Brain microvascular endothelial cell (primary cell): ENCODE measurements at regions not wholly inside any gene's neighbourhood (a gene's known extent, or its start where the extent isn't known, plus 50 kb on each side); places are given as distances from the start of the nearest gene placed in this dataset.

Experiments used
- DNase-seq: peaks from one replicate; pipeline ENCODE4 v3.0.0-alpha.2; 2020
- H3K27ac ChIP-seq: fragments of 250-450 bp; sonication (Bioruptor Pico); 2 replicates; pipeline ENCODE4 v1.5.1; 2020; ENCODE audit warnings: mild to moderate bottlenecking, moderate library complexity
- H3K27me3 ChIP-seq: fragments of 250-450 bp; sonication (Bioruptor Pico); replicated peaks from 2 replicates; pipeline ENCODE4 v1.5.1; 2020; ENCODE audit warnings: mild to moderate bottlenecking
- H3K36me3 ChIP-seq: fragments of 250-450 bp; sonication (Bioruptor Pico); replicated peaks from 2 replicates; pipeline ENCODE4 v1.5.1; 2020; ENCODE audit warnings: mild to moderate bottlenecking
- H3K4me3 ChIP-seq: 2 replicates; pipeline ENCODE4 v1.5.1; 2011; ENCODE audit warnings: low read depth, mild to moderate bottlenecking, control low read depth, low read length, moderate library complexity
- in situ Hi-C: cut with HindIII; loops from 2 replicates; pipeline ENCODE4 v1.10.0; 2017; ENCODE audit warnings: low sequenced_read_pairs, low pct_ligation_motif_present
- TF ChIP-seq, protein P1 (sequence below): IDR thresholded peaks from 2 replicates; pipeline ENCODE4 v1.5.1; 2011; ENCODE audit warnings: low read depth, mild to moderate bottlenecking, moderate library complexity, low read length, control low read depth, inconsistent platforms; ENCODE audit errors: missing control alignments

DNA sequence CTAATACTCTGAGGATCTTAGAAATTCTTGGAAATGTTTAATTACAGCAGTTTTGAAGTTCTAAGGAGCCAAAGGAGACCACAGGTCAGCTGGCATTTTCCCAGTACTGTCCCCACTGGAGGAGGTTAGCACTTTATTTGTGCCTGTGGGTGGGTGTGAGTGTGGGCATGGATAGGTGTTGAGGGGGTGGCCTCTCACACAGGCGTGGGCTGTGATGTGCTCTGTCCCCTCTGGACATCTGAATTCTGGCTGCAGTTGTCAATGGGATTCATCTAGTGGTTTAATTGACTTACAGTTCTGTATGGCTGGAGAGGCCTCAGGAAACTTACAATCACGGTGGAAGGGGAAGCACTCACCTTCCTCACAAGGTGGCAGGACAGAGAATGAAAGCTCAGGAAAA lies 135.4 kb upstream of the NAMPT start:
- Histone ChIP-seq H3K27me3 (no peaks in the 10 kb centered on the region), H3K36me3 (no peaks in the 10 kb centered on the region), H3K4me3 (no peak overlapping the region), H3K27ac (no peak overlapping the region)
- TF ChIP-seq, protein P1, sequence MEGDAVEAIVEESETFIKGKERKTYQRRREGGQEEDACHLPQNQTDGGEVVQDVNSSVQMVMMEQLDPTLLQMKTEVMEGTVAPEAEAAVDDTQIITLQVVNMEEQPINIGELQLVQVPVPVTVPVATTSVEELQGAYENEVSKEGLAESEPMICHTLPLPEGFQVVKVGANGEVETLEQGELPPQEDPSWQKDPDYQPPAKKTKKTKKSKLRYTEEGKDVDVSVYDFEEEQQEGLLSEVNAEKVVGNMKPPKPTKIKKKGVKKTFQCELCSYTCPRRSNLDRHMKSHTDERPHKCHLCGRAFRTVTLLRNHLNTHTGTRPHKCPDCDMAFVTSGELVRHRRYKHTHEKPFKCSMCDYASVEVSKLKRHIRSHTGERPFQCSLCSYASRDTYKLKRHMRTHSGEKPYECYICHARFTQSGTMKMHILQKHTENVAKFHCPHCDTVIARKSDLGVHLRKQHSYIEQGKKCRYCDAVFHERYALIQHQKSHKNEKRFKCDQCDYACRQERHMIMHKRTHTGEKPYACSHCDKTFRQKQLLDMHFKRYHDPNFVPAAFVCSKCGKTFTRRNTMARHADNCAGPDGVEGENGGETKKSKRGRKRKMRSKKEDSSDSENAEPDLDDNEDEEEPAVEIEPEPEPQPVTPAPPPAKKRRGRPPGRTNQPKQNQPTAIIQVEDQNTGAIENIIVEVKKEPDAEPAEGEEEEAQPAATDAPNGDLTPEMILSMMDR: no peak
- in situ Hi-C loops: no loop called here
- no peak for DNase-seq

GRCh38 chr7:106419455-106420182 lies 134.8 kb upstream of the NAMPT start:
- no peak for DNase-seq
- Histone ChIP-seq H3K36me3 (no peaks in the 10 kb centered on the region), H3K4me3 (no peak overlapping the region), H3K27ac (no peak overlapping the region), H3K27me3 (no peaks in the 10 kb centered on the region)
- TF ChIP-seq, protein P1: no peak
- in situ Hi-C loops: no loop called here

DNA sequence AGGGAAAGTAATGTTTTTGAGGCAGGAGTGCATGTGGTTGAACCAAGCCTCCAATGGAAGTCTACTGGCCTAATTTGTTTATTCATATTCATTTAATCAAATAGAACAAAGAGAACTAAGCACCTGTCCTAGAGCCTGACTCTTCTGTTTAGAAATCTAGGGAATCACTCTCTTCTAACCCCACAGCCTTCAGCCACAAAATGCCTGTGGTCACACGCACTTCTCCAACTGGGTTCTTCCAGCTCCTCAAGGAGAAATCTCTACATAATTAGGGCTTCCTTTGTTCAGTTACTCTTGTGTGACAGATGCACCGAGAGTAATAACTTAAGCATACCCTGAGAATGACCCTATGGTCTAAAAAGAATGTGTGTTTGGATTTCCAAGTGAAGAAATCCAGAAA lies 133.7 kb upstream of the NAMPT start:
- in situ Hi-C loops: no loop called here
- TF ChIP-seq, protein P1: no peak
- no peak for DNase-seq
- Histone ChIP-seq H3K27me3 (no peaks in the 10 kb centered on the region), H3K4me3 (no peak overlapping the region), H3K27ac (no peak overlapping the region), H3K36me3 (no peaks in the 10 kb centered on the region)

DNA sequence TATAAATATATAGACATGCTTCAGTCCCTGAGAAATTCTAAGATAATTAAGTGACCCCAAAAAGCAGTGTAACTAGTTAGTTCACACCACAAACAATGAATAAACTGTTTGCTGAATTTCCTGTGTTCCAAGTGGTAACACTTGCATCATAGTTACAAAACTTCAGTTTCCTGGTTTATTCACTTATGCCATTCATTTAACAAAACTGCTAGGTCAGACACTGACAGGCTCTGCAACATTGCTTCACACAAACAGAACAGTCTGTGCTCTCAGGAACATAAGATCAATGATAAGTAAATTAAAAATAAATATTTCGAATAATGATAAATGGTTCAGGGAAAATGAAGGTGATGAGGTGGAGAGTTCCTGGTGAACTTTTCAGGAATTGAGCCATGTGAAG lies 133.3 kb upstream of the NAMPT start:
- Histone ChIP-seq H3K27ac (no peak overlapping the region), H3K4me3 (no peak overlapping the region), H3K27me3 (no peaks in the 10 kb centered on the region), H3K36me3 (no peaks in the 10 kb centered on the region)
- TF ChIP-seq, protein P1: no peak
- in situ Hi-C loops: no loop called here
- no peak for DNase-seq

DNA sequence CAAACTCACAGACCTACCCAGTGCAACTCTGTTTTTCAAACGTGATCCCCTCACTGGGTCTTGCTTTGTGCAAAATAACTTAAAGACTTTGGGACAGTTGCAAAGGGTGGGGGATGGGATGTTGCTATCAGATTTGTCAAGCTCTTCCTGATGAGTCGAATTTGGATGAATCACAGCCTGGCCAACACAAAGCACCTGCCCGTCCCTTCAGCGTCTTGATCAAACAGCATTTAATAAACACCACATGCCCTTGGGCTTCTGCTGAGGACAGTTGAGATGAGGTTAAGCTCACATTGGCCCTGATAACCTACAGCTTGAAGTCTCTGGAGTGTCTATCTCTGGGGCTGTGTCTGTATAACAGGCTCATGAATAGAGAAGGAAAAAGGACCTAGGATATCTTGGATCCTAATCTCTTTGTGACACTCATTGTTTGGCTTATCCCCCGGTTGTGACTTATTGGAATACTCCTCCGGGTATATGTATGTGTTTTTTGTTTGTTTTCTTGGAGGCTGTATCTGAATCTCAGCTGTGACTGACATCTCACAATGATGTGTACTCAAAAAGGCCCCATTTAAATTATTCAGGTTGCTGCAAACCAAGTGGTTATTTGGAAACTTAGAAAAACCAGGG lies 132.6 kb upstream of the NAMPT start:
- Histone ChIP-seq H3K27me3 (no peaks in the 10 kb centered on the region), H3K27ac (no peak overlapping the region), H3K4me3 (no peak overlapping the region), H3K36me3 (no peaks in the 10 kb centered on the region)
- TF ChIP-seq, protein P1: no peak
- DNase-seq: no peak
- in situ Hi-C loops: no loop called here

- H3K27ac ChIP-seq: no peak overlapping the region
- no peak overlapping the region for H3K4me3 ChIP-seq
- TF ChIP-seq, protein P1: no peak
- in situ Hi-C loops: no loop called here
- no peaks in the 10 kb centered on the region for H3K36me3 ChIP-seq
- H3K27me3 ChIP-seq: no peaks in the 10 kb centered on the region
- no peak for DNase-seq
Observed at GRCh38 chr7:106416430-106416829, 131.6 kb upstream of the NAMPT start.
